HG02642 (cell line): ENCODE measurements at regions not wholly inside any gene's neighbourhood (a gene's known extent, or its start where the extent isn't known, plus 50 kb on each side); places are given as distances from the start of the nearest gene placed in this dataset.
"Not testable (repeated sequence)": the region's sequence is repeated elsewhere in the genome, so short reads cannot be mapped to it uniquely, and the experiment has no call there.

Experiments used
- ATAC-seq: cut with Tn5 transposase; IDR thresholded peaks from one replicate; pipeline ENCODE4 v1.9.1; 2021; ENCODE audit warnings: mild to moderate bottlenecking; ENCODE audit not compliant: unreplicated experiment, poor library complexity

GRCh38 chr6:92122746-92123145, 1296.6 kb downstream of the EPHA7 start:
- no peak for ATAC-seq

DNA sequence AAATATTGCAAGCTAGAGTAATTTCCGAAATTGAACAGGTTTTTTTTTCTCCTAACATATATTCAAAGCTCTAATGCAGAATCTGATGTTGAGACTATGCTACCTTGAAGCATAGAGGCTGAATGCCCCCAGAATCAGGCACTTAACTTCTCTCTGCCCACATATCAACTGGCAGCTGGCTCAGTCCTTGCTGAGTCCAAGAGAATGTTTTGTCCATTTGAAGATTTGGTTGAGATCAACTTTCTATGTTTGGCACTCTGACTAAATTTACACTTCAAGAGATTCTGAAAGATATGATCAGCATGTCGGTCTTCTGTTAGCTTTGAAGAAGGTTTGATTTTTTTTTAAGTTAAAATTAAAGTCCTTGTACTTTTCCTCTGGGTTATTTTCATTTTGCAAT, 1298.1 kb downstream of the EPHA7 start:
- no peak for ATAC-seq

- ATAC-seq, result no peak
These were observed 1301.6 kb downstream of the EPHA7 start for GRCh38 chr6:92117800-92118199.

- no peak for ATAC-seq
These were observed 1304.6 kb downstream of the EPHA7 start for GRCh38 chr6:92114797-92115196.

DNA sequence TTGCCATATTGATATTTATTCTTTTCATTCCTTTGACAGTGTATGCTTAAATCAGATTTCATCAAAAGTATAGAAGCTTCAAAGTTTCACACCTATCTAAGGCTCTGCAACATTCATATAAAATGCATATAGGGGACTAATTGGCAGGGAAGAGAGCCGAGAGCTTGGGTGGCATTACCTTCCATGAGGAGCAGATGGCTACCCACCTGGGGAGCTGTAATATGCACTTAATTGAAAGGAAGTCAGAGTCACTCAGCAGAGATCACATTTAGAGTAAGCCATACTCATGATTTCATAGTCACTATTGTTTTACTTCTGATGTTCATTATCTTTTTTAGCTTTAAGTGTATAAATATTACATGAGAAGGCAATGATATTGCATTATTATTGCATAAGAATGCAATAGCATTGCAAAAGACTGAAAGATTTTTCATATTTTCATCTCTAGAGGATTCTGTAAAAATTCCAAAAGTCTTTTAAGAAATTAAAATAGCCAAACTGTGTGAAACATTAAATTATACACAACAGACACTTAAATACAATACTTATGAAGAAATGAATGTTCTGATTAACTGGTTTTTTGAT, 1305.2 kb downstream of the EPHA7 start:
- ATAC-seq, result no peak

DNA sequence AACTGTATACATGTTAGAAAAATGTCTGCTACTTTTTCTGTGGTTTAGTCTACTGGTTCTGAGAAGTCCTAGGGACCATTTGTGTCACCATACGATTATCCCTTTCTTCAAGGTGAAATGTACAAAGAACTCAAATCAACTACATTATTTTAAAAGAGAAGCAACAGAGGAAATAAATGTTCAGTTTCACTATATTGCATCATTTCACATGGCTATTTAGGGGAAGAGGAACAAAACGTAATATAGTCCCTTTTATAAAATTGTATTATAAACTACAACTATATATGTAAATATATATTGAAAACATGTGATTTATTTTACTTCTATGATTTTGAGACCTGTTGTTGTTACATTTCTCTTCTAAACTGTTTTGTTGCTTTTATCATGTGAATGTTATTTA, 1308.0 kb downstream of the EPHA7 start:
- no peak for ATAC-seq

DNA sequence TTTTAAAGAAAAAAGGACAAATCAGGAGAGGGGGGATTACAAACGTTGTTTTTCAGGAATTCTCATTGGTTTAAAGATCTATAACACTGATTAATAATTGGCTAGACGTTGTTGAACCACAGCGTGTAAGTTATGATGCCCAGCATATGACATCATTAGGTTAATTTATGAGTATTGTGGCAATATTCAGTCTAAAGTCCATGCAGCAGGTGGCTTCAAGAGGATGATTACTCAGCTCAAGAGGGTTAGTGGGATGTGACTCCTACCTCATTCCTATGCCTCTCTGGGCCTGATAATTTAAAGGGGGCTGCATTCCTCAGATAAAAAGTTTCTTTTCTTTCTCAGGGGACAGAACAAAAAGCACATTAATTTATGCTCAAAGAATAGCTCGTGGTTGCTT, 1309.0 kb downstream of the EPHA7 start:
- ATAC-seq, result no peak

- no peak for ATAC-seq
These were observed 1309.4 kb downstream of the EPHA7 start for GRCh38 chr6:92109956-92110355.

DNA sequence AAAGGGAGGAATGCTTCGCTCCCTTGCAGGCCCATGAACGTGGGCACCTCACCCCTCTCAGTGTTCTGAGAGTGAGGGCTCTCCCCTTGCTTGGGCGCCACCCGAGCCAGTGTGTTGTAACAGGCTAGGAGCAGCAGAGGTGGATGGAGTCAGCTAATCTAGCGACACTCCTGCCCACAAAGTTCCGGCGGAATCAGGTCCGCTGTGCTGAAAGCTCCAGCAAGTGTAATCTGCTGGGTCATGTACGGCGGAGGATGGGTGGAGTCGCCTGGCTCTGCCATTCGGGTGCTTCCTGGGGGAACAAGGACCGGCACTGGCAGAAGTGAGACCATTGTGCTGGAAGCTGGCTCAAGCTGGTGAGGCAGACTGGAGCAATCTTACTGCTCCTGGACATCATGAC, 1310.1 kb downstream of the EPHA7 start:
- ATAC-seq, result no peak

DNA sequence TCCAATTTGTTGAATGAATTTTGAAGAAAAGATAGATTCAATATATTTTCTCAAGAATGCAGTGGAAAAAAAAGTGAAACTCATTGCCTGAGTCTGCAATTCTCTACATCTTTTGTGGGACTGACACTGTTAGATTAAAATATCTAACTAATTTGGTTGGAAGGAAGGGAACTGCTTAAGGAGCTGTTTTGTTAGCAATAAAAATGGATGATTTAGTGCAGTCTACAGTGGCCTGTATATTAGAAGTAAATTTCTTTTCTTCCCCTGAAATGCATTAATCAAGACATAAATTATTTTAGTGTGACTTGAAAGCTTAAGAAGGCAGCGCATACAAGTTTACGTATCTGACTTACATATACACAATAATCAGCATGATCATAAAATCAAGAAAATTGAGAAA, 1332.6 kb downstream of the EPHA7 start:
- ATAC-seq, result no peak

- not testable (repeated sequence) for ATAC-seq
These were observed 1335.4 kb downstream of the EPHA7 start for GRCh38 chr6:92083914-92084313.

GRCh38 chr6:92072387-92072786, 1347.0 kb downstream of the EPHA7 start:
- ATAC-seq, result no peak

DNA sequence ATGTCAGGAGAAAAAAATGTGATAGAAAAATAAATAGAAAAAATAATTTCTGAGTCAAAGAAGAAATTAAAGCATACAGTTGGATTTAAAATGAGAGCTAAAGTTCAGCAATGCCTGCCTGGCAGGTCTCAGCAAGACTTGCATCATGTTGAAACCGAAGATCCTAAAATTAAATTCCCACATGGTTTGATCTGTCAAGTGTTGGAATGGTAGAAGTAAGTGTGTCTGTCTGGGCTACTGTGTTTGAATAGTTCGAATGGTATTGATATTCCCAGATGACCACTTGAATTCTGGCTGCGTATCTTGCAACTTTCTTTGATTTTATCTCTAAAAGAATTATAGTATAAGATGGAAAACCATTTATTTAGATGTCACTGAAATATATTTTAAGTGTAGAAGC, 1349.6 kb downstream of the EPHA7 start:
- no peak for ATAC-seq

- no peak for ATAC-seq
These were observed 1366.8 kb downstream of the EPHA7 start for GRCh38 chr6:92052513-92052912.

DNA sequence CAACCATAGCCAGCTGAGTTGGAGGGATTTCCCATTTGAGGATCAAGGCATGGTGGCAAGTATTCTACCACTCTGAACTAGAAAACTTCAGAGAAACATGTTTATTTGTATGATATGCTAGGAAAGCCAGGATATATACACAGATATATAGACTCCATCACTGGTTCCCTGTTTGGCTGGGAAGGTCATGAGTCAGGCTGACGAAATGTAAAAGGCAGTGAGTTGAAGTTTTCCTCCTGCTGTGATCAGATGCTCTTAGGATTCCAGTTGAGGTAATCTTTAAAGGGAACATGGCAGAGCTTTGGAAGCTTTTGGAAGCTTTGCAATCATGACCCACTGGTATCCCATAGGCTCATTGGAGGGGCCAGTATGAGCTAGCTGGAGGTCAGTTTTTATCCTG, 1369.1 kb downstream of the EPHA7 start:
- no peak for ATAC-seq

DNA sequence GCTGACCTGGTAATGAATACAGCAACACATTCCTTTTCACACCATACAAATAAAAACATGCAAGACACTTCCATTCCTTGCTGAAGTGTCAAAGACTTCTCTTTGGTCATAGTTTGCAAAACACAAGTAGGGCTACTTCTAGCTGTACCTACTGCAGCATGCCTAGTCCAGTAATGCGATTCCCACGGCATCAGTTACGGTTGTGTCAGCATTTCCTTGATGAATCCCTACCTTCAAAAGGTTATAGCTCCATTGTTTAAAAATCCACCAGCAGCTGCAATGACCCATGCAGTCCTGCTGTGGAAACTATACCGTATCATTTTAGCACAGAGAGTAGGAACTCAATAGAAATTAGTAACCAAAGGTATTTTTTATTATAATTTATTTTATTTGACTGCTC, 1371.5 kb downstream of the EPHA7 start:
- no peak for ATAC-seq

DNA sequence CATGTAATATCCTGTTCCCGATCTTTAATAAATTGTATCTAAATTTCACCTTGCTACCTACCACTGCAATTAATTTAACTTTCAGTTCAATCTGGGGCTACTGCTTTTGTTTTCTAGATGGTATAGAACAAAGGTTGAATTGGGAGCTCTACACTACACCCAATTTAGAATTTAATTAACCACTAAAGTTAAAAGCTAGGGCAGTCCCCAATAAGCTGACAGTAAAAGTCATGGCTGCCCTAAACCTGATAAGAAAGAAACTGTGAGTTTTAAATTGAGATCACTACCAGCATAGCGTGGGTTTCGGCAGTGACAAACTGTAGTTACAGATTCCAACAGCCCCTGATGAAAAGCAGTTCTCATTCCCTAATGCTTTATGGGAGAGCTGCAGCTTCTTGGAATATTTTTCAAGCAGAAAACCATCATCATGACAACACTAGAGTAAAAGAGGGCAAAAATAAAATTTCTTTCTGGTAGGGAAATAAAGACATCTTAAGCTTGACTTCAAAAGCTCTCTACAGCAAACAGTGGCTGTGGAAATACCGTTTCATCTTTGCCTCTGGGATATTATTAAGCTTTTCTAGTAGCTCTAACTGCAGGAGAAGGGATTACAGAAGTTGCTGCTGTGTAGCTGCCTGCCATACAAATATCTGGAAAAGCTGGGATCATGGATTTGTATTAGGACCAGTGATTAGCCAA, 1372.1 kb downstream of the EPHA7 start:
- ATAC-seq, result no peak

DNA sequence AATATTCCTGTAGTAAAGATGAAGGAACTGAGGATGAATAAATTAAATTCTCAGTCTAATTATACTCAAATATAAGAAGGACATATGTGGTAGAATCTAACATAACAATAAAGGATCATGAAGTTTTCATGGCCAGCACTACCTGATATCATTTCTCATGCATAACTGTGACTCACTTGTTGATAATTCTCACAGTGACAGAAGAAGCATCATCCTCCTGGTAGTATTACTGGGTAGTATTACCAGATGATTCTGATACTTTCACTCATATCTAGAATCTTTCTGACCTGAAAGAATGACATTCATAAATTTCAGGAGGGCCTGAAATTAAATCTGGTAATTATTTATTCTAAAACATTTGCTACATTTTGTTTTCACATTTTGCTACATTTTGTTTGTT, 1375.0 kb downstream of the EPHA7 start:
- no peak for ATAC-seq

DNA sequence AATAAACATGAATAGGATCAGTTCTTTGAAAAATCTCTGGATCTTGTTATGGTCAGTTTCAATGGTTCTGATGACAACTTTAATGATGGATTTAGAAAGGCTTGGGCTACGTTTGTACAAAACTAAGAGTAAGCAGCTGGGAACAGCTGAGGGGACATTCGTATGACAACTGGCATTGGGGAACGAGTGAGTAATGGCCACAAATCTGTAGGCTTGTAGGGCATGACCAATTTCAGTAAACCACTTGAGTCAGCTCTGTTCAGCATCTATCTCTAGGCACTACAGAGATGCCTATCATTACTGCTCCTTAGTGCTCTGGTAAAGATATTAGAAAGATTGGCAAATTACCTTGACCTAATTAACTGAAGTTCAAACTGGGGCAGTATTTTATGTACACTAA, 1375.6 kb downstream of the EPHA7 start:
- ATAC-seq, result no peak

DNA sequence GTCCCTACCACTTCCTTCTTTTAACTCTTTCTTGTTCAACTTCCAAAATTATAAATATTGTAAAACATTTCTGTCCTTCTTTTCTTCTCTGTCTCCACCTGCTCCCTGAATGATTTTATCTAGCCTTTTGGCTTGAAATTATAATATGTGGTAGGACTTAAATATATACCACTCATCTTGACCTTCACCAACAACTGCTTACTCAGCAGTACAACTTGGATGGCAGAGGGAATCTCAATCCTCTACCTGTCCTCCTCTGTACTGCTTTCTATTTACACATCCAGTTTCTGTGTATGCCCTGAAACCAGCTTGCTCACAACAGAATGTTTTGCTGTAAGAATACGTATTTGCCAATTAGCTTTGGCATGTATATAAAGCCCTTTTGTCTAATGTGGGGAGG, 1392.5 kb downstream of the EPHA7 start:
- ATAC-seq, result no peak

GRCh38 chr6:92024881-92025280, 1394.5 kb downstream of the EPHA7 start:
- no peak for ATAC-seq

DNA sequence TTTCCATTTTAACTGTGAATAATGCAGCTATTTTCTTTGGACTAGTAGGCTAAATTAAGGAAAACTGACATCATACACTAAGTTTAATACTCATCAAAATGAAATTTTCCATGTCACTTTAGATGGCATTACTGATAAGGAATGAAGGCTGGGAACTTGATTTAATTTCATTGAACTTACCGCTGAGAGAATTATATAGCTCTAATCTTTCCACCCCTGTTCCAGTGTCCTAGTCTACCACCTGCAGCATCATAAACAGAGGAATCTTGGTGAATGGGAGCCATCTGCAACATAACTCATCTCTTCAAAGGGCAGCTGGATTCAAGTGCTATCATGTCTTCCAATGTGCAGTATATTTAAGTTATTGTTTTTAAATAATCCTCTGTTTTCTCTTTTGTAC, 1395.2 kb downstream of the EPHA7 start:
- no peak for ATAC-seq
